A549 (cell line): ENCODE measurements at regions not wholly inside any gene's neighbourhood (a gene's known extent, or its start where the extent isn't known, plus 50 kb on each side); places are given as distances from the start of the nearest gene placed in this dataset.

Experiments used
- ATAC-seq, 2 experiments: fragments of 200-7000 bp in 1 of 2; fragments of >200 bp in 1 of 2; cut with Nextera tagmentation in 1 of 2; cut with Tn5 transposase in 1 of 2; 3 replicates each; pipeline versions ENCODE4 v1.8.0 to v1.9.1; 2018 to 2020; ENCODE audit warnings: mild to moderate bottlenecking in 1 of 2, moderate library complexity in 1 of 2
- CTCF ChIA-PET: fragments of 300-600 bp; sonication (Branson Sonifier 250); formaldehyde crosslinking; extraction: SDS; loops from one replicate; lab custom pipeline; 2021; ENCODE audit warnings: antibody characterized with exemption, inconsistent platforms; lab: Yijun Ruan, JAX
- POLR2A ChIA-PET: fragments of 350-600 bp; formaldehyde crosslinking; extraction: SDS; loops from one replicate; lab custom pipeline; 2021; ENCODE audit warnings: antibody characterized with exemption, inconsistent platforms; lab: Yijun Ruan, JAX
- DNase-seq, 2 experiments: peaks; one replicate each; pipeline versions ENCODE4 v3.0.0 to v3.0.0-alpha.2; 2011 to 2016; ENCODE audit warnings: low read depth in 1 of 2, low spot score in 1 of 2
- FAIRE-seq: peaks from 2 replicates; lab custom pipeline; 2011; peaks lifted over from hg19 to GRCh38; lab: Jason Lieb, UNC
- H3K27ac ChIP-seq, 2 experiments: fragments of >200 bp; sonication (Bioruptor Twin); formaldehyde crosslinking; 3 replicates each; pipeline ENCODE4 v1.5.1; 2016 to 2017
- H3K4me1 ChIP-seq: fragments of >200 bp; sonication (Bioruptor Twin); formaldehyde crosslinking; 3 replicates; pipeline ENCODE4 v1.6.1; 2016
- H3K4me2 ChIP-seq: fragments of >200 bp; sonication (Bioruptor Twin); formaldehyde crosslinking; 3 replicates; pipeline ENCODE4 v1.6.1; 2016
- H3K4me3 ChIP-seq: fragments of >200 bp; sonication (Bioruptor Twin); formaldehyde crosslinking; 3 replicates; pipeline ENCODE4 v1.5.1; 2016
- H3K9me3 ChIP-seq: fragments of >200 bp; sonication (Bioruptor Twin); formaldehyde crosslinking; 3 replicates; pipeline ENCODE4 v1.6.1; 2016
- CEBPB ChIP-seq, 2 experiments: fragments of >200 bp in 1 of 2; sonication (Bioruptor Twin) in 1 of 2; formaldehyde crosslinking in 1 of 2; IDR thresholded peaks; 2 replicates each; pipeline ENCODE4 v1.6.1; 2012 to 2016
- CHD4 ChIP-seq: fragments of 200-600 bp; sonication (generic); IDR thresholded peaks from 2 replicates; pipeline ENCODE4 v1.6.1; 2016; ENCODE audit warnings: antibody characterized with exemption, mild to moderate bottlenecking, borderline replicate concordance
- CTCF ChIP-seq: fragments of >200 bp; sonication (Bioruptor Twin); formaldehyde crosslinking; IDR thresholded peaks from 3 replicates; pipeline ENCODE4 v1.5.1; 2016
- E2F6 ChIP-seq: IDR thresholded peaks from 2 replicates; pipeline ENCODE4 v1.6.1; 2012; ENCODE audit warnings: low read depth, borderline replicate concordance
- EHF ChIP-seq: fragments of 250-450 bp; sonication (Bioruptor Pico); IDR thresholded peaks from 2 replicates; pipeline ENCODE4 v1.5.0; 2020; ENCODE audit warnings: mild to moderate bottlenecking
- ELK1 ChIP-seq: fragments of 150-350 bp; IDR thresholded peaks from 2 replicates; pipeline ENCODE4 v1.6.1; 2014; ENCODE audit warnings: low read depth, mild to moderate bottlenecking, low read length
- EP300 ChIP-seq, 2 experiments: fragments of >200 bp; sonication (Bioruptor Twin); formaldehyde crosslinking; IDR thresholded peaks; 2 replicates in 1 of 2; 3 replicates in 1 of 2; pipeline ENCODE4 v1.6.1; 2016 to 2017
- ESRRA ChIP-seq: fragments of 150-350 bp; IDR thresholded peaks from 2 replicates; pipeline ENCODE4 v1.6.1; 2014; ENCODE audit warnings: mild to moderate bottlenecking, low read length, borderline replicate concordance
- FOSB ChIP-seq: fragments of 250-450 bp; sonication (Bioruptor Pico); IDR thresholded peaks from 2 replicates; pipeline ENCODE4 v1.5.0; 2020; ENCODE audit warnings: mild to moderate bottlenecking, moderate library complexity
- FOSL2 ChIP-seq, 2 experiments: fragments of 450-650 bp in 1 of 2; fragments of >200 bp in 1 of 2; sonication (Bioruptor Twin) in 1 of 2; formaldehyde crosslinking; IDR thresholded peaks; 2 replicates each; pipeline versions ENCODE4 v1.5.0 to v1.6.1; 2016 to 2020; ENCODE audit warnings: mild to moderate bottlenecking in 1 of 2, moderate library complexity in 1 of 2
- GATA3 ChIP-seq: IDR thresholded peaks from 2 replicates; pipeline ENCODE4 v1.6.1; 2012; ENCODE audit warnings: borderline replicate concordance
- HES2 ChIP-seq: fragments of >200 bp; sonication (Bioruptor Twin); formaldehyde crosslinking; IDR thresholded peaks from 2 replicates; pipeline ENCODE4 v1.6.1; 2016
- HEYL ChIP-seq: fragments of 250-450 bp; sonication (Bioruptor Pico); IDR thresholded peaks from 2 replicates; pipeline ENCODE4 v1.8.0; 2021; ENCODE audit warnings: mild to moderate bottlenecking, moderate library complexity
- HOXA7 ChIP-seq: fragments of 250-450 bp; sonication (Bioruptor Pico); IDR thresholded peaks from 2 replicates; pipeline ENCODE4 v1.5.0; 2020; ENCODE audit warnings: mild to moderate bottlenecking, moderate library complexity
- JUN ChIP-seq, 2 experiments: fragments of >200 bp; sonication (Bioruptor Twin); formaldehyde crosslinking; IDR thresholded peaks; 2 replicates in 1 of 2; 3 replicates in 1 of 2; pipeline ENCODE4 v1.6.1; 2016 to 2017
- JUNB ChIP-seq: fragments of >200 bp; sonication (Bioruptor Twin); formaldehyde crosslinking; IDR thresholded peaks from 2 replicates; pipeline ENCODE4 v1.6.1; 2016
- KDM1A ChIP-seq: fragments of 200-600 bp; sonication (generic); IDR thresholded peaks from 2 replicates; pipeline ENCODE4 v1.6.1; 2016; ENCODE audit warnings: low read depth, mild to moderate bottlenecking
- MAFK ChIP-seq: fragments of 450-650 bp; IDR thresholded peaks from 2 replicates; pipeline ENCODE4 v1.6.1; 2014; ENCODE audit not compliant: partially characterized antibody
- MAX ChIP-seq: IDR thresholded peaks from 2 replicates; pipeline ENCODE4 v1.6.1; 2012
- MYC ChIP-seq: IDR thresholded peaks from 2 replicates; pipeline ENCODE4 v1.6.1; 2012; ENCODE audit warnings: mild to moderate bottlenecking, inconsistent platforms, low read length, improper control_type of control experiment, borderline replicate concordance
- NFE2L2 ChIP-seq: fragments of 150-350 bp; conservative IDR thresholded peaks from 2 replicates; pipeline ENCODE4 v1.6.1; 2014; ENCODE audit warnings: low read length
- NR3C1 ChIP-seq: fragments of >200 bp; sonication (Bioruptor Twin); formaldehyde crosslinking; IDR thresholded peaks from 3 replicates; pipeline ENCODE4 v1.6.1; 2017
- POLR2AphosphoS2 ChIP-seq: conservative IDR thresholded peaks from 2 replicates; pipeline ENCODE4 v1.6.1; 2012; ENCODE audit warnings: low read length, improper control_type of control experiment, inconsistent platforms
- RARB ChIP-seq: fragments of 250-450 bp; sonication (Bioruptor Pico); IDR thresholded peaks from 2 replicates; pipeline ENCODE4 v1.8.0; 2021; ENCODE audit warnings: mild to moderate bottlenecking, moderate library complexity
- RCOR1 ChIP-seq: fragments of 150-350 bp; IDR thresholded peaks from 2 replicates; pipeline ENCODE4 v1.6.1; 2014; ENCODE audit warnings: antibody characterized with exemption, low read length, low read depth
- RFX5 ChIP-seq: fragments of 450-650 bp; IDR thresholded peaks from 2 replicates; pipeline ENCODE4 v1.7.1; 2014; ENCODE audit warnings: antibody characterized with exemption, mild to moderate bottlenecking, moderate library complexity
- SMC3 ChIP-seq: fragments of >200 bp; sonication (Bioruptor Twin); formaldehyde crosslinking; IDR thresholded peaks from 3 replicates; pipeline ENCODE4 v1.6.1; 2018; ENCODE audit warnings: inconsistent platforms
- SREBF2 ChIP-seq: fragments of 450-650 bp; IDR thresholded peaks from 2 replicates; pipeline ENCODE4 v1.6.1; 2014; ENCODE audit warnings: mild to moderate bottlenecking, moderate library complexity
- TFCP2L1 ChIP-seq: fragments of 250-450 bp; sonication (Bioruptor Pico); IDR thresholded peaks from 2 replicates; pipeline ENCODE4 v1.5.0; 2021; ENCODE audit warnings: mild to moderate bottlenecking
- USF2 ChIP-seq: fragments of 450-650 bp; IDR thresholded peaks from 2 replicates; pipeline ENCODE4 v1.6.1; 2014; ENCODE audit warnings: antibody characterized with exemption
- ZC3H11A ChIP-seq: fragments of 450-650 bp; IDR thresholded peaks from 2 replicates; pipeline ENCODE4 v1.6.1; 2014; ENCODE audit warnings: antibody characterized with exemption, mild to moderate bottlenecking
- ZNF302 ChIP-seq: fragments of 250-450 bp; sonication (Bioruptor Pico); IDR thresholded peaks from 2 replicates; pipeline ENCODE4 v1.9.0; 2021; ENCODE audit warnings: inconsistent platforms, mild to moderate bottlenecking, moderate library complexity
- WGBS: methylation state at CpG from one replicate; pipeline ENCODE4 v1.1.6; 2017; ENCODE audit errors: missing lambda C conversion rate; 5-methylcytosine and 5-hydroxymethylcytosine counted together

- H3K4me1 ChIP-seq: peaks cover 22% of the 10 kb centered on the region
- peak; percentile 39 to 81 for DNase-seq
- no peaks in the 10 kb centered on the region for H3K9me3 ChIP-seq
- H3K4me2 ChIP-seq: peak overlapping the region; percentile 50
- peak; percentile 96 to 99 for ATAC-seq
- no peak for FAIRE-seq
- TF ChIP-seq FOSL2 (IDR thresholded peaks at IDR 0.05): peak; percentile 62
- TF ChIP-seq FOSL2 (CRISPR knock-in tag; IDR thresholded peaks at IDR 0.05): peak; percentile 88
- 0 out of 3 replicates have a peak, but pooled peaks have one; percentile 10 for TF ChIP-seq SMC3
- TF ChIP-seq JUN (IDR thresholded peaks at IDR 0.05): 0 out of 5 replicates have a peak, but pooled peaks of 1 of the 2 experiments have one; percentile 41
- no peak for TF ChIP-seq ELK1
- no peak for TF ChIP-seq RFX5
- TF ChIP-seq MAX: no peak
- TF ChIP-seq EP300 (IDR thresholded peaks at IDR 0.05): 0 out of 5 replicates have a peak, but pooled peaks of 1 of the 2 experiments have one; percentile 32
- no peak for TF ChIP-seq KDM1A
- TF ChIP-seq NFE2L2: no peak
- no peak for TF ChIP-seq FOSB (CRISPR knock-in tag)
- peak; percentile 69 for TF ChIP-seq JUNB
- TF ChIP-seq ZC3H11A: no peak
- TF ChIP-seq SREBF2: no peak
- TF ChIP-seq CEBPB (IDR thresholded peaks at IDR 0.05): peak; percentile 7 to 70; a peak in 2 of 4 replicates
- peak; percentile 39; the same call in 1 of the 2 replicates for TF ChIP-seq GATA3
- no peak for TF ChIP-seq MAFK
- no peak for TF ChIP-seq RARB (CRISPR knock-in tag)
- no peak for TF ChIP-seq MYC
- H3K27ac ChIP-seq: peak overlapping the region; percentile 66 to 72
- no peak overlapping the region for H3K4me3 ChIP-seq
- ChIA-PET CTCF (no interaction called here), POLR2A (no interaction called here)
- WGBS: 0% methylated on average over 3 of the region's 3 CpGs
These were observed 536.0 kb downstream of the KLF12 start for GRCh38 chr13:73598020-73598712.

GRCh38 chr13:73596382-73596781 is 537.6 kb downstream of the KLF5 start:
- H3K4me1 ChIP-seq: peaks cover 22% of the 10 kb centered on the region
- H3K4me2 ChIP-seq: no peak overlapping the region
- ATAC-seq: no peak
- no peak overlapping the region for H3K4me3 ChIP-seq
- no peaks in the 10 kb centered on the region for H3K9me3 ChIP-seq
- no peak for DNase-seq
- POLR2A ChIA-PET: no interaction called here
- WGBS: 87% methylated on average over 1 of the region's 1 CpG
- CTCF ChIA-PET: no interaction called here
- no peak for TF ChIP-seq NR3C1
- TF ChIP-seq EHF (CRISPR knock-in tag): no peak
- TF ChIP-seq SMC3: no peak
- TF ChIP-seq NFE2L2: no peak
- TF ChIP-seq CTCF: no peak
- no peak for TF ChIP-seq HES2
- no peak for TF ChIP-seq TFCP2L1
- no peak for TF ChIP-seq USF2
- TF ChIP-seq MAX: no peak
- no peak for TF ChIP-seq RFX5
- TF ChIP-seq ZNF302 (CRISPR knock-in tag): no peak
- no peak for TF ChIP-seq JUNB
- TF ChIP-seq HOXA7 (CRISPR knock-in tag): no peak
- TF ChIP-seq CHD4: no peak
- no peak for TF ChIP-seq E2F6
- TF ChIP-seq ESRRA: no peak
- TF ChIP-seq EP300 (IDR thresholded peaks at IDR 0.05): no peak
- no peak for TF ChIP-seq POLR2AphosphoS2
- no peak for TF ChIP-seq HEYL (CRISPR knock-in tag)
- TF ChIP-seq RCOR1: no peak
- FAIRE-seq: no peak
- no peak overlapping the region; a peak in 1 of 6 replicates for H3K27ac ChIP-seq
